Body of pancreas (tissue), 4 donors: ENCODE measurements at regions not wholly inside any gene's neighbourhood (a gene's known extent, or its start where the extent isn't known, plus 50 kb on each side); places are given as distances from the start of the nearest gene placed in this dataset.

Experiments
- CTCF ChIP-seq, 7 experiments: fragments of 450-650 bp in 4 of 7; fragments of 200-600 bp in 3 of 7; sonication (generic) in 3 of 7; IDR thresholded peaks; one replicate each; pipeline ENCODE4 v1.5.1; 2016 to 2019; ENCODE audit warnings: antibody characterized with exemption in 7 of 7
- POLR2A ChIP-seq, 3 donors: fragments of 450-650 bp; IDR thresholded peaks; one replicate each; pipeline ENCODE4 v1.6.1; 2016; ENCODE audit warnings: antibody characterized with exemption in 3 of 3, mild to moderate bottlenecking in 2 of 3

GRCh38 chrX:3178329-3178728, 137.1 kb downstream of the ARSF start:
- TF ChIP-seq CTCF (IDR thresholded peaks at IDR 0.05) (no peak), POLR2A (IDR thresholded peaks at IDR 0.05) (no peak)
